ENCODE measurements at regions not wholly inside any gene's neighbourhood (a gene's known extent, or its start where the extent isn't known, plus 50 kb on each side); places are given as distances from the start of the nearest gene placed in this dataset.

DNA sequence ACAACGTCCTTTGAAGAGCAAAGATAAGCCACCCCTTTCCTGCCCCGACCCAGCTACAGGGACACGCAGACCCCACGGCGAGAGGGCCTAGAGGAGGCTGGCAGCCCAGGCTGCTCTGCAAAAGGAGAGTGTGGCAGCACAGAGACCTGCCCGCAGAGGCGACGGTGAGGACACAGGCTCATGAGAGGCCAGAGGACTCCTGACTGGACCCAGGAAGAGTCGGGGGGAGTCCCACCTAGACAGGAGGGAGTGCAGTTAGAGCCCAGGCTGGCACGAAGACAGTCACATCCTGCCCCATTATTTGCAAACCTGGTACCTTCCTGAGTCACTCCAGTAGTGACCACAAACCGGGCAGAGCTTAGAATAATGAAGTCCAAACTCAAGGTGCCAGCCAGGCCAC, 227.7 kb upstream of the CDH4 start:
- TF ChIP-seq, protein P1, sequence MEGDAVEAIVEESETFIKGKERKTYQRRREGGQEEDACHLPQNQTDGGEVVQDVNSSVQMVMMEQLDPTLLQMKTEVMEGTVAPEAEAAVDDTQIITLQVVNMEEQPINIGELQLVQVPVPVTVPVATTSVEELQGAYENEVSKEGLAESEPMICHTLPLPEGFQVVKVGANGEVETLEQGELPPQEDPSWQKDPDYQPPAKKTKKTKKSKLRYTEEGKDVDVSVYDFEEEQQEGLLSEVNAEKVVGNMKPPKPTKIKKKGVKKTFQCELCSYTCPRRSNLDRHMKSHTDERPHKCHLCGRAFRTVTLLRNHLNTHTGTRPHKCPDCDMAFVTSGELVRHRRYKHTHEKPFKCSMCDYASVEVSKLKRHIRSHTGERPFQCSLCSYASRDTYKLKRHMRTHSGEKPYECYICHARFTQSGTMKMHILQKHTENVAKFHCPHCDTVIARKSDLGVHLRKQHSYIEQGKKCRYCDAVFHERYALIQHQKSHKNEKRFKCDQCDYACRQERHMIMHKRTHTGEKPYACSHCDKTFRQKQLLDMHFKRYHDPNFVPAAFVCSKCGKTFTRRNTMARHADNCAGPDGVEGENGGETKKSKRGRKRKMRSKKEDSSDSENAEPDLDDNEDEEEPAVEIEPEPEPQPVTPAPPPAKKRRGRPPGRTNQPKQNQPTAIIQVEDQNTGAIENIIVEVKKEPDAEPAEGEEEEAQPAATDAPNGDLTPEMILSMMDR (IDR thresholded peaks at IDR 0.05; ENCODE audit: insufficient read depth, low read length), result no peak
- TF ChIP-seq, protein P2, sequence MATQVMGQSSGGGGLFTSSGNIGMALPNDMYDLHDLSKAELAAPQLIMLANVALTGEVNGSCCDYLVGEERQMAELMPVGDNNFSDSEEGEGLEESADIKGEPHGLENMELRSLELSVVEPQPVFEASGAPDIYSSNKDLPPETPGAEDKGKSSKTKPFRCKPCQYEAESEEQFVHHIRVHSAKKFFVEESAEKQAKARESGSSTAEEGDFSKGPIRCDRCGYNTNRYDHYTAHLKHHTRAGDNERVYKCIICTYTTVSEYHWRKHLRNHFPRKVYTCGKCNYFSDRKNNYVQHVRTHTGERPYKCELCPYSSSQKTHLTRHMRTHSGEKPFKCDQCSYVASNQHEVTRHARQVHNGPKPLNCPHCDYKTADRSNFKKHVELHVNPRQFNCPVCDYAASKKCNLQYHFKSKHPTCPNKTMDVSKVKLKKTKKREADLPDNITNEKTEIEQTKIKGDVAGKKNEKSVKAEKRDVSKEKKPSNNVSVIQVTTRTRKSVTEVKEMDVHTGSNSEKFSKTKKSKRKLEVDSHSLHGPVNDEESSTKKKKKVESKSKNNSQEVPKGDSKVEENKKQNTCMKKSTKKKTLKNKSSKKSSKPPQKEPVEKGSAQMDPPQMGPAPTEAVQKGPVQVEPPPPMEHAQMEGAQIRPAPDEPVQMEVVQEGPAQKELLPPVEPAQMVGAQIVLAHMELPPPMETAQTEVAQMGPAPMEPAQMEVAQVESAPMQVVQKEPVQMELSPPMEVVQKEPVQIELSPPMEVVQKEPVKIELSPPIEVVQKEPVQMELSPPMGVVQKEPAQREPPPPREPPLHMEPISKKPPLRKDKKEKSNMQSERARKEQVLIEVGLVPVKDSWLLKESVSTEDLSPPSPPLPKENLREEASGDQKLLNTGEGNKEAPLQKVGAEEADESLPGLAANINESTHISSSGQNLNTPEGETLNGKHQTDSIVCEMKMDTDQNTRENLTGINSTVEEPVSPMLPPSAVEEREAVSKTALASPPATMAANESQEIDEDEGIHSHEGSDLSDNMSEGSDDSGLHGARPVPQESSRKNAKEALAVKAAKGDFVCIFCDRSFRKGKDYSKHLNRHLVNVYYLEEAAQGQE (IDR thresholded peaks at IDR 0.05; ENCODE audit: insufficient replicate concordance, low read depth), result no peak
- no peak for TF ChIP-seq POLR2AphosphoS5 (IDR thresholded peaks at IDR 0.05; ENCODE audit: low read depth)

Measured in HL-60 (cell line).